ENCODE measurements at regions not wholly inside any gene's neighbourhood (a gene's known extent, or its start where the extent isn't known, plus 50 kb on each side); places are given as distances from the start of the nearest gene placed in this dataset.
A peak's percentile ranks its signal among the peaks of the same experiment; 100 is the strongest.

DNA sequence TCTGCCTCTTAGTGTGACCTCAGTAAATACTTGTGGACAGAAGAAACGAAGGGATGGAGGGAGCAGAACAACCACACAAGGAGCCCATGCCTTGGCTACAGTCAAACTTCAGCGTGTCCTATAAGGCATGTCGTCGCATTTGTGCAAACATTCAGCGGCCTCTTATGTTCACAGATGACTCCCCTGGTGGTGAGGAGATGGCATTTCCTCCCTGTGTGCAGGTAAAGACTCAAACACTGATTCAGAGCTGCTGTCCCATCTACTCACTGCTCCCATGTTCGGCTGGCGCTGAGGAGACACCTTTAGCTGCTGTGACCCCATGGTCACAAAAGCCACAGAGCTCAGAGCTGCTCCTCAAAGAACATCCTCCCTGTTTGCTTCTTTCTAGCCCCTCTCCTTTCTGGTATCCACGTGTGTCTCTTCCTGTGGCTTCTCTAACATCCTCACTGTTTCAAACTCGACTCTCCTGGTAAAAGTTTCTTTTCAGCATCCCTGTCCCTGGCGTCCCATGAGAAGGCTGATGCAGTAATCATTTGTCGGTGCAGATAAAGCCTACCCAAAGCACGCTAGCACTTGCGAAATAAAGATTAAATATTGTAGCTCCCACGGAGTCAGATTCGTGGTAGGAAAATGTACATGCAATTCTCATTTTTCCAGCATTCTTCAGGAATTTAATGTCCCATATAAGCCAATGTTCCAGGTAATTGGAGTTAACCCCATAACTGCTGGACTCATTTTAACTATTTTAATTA, 124.9 kb upstream of the NEBL start:
- H3K4me1 Mint-ChIP-seq (ENCODE audit: low read depth, unreplicated experiment), result peaks cover 1% of the 10 kb centered on the region
- H3K27ac Mint-ChIP-seq (ENCODE audit: unreplicated experiment), result no peak overlapping the region
- no peaks in the 10 kb centered on the region for H3K27me3 Mint-ChIP-seq (ENCODE audit: unreplicated experiment)
- TF ChIP-seq, protein P1, sequence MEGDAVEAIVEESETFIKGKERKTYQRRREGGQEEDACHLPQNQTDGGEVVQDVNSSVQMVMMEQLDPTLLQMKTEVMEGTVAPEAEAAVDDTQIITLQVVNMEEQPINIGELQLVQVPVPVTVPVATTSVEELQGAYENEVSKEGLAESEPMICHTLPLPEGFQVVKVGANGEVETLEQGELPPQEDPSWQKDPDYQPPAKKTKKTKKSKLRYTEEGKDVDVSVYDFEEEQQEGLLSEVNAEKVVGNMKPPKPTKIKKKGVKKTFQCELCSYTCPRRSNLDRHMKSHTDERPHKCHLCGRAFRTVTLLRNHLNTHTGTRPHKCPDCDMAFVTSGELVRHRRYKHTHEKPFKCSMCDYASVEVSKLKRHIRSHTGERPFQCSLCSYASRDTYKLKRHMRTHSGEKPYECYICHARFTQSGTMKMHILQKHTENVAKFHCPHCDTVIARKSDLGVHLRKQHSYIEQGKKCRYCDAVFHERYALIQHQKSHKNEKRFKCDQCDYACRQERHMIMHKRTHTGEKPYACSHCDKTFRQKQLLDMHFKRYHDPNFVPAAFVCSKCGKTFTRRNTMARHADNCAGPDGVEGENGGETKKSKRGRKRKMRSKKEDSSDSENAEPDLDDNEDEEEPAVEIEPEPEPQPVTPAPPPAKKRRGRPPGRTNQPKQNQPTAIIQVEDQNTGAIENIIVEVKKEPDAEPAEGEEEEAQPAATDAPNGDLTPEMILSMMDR (IDR thresholded peaks at IDR 0.05; ENCODE audit: partially characterized antibody, unreplicated experiment), result peak; percentile 31
- no peak overlapping the region for H3K4me3 Mint-ChIP-seq (ENCODE audit: unreplicated experiment)
- H3K36me3 Mint-ChIP-seq (ENCODE audit: unreplicated experiment), result no peaks in the 10 kb centered on the region
- no peaks in the 10 kb centered on the region for H3K9me3 Mint-ChIP-seq (ENCODE audit: unreplicated experiment)
- no peak for DNase-seq

- TF ChIP-seq, protein P1 (IDR thresholded peaks at IDR 0.05; ENCODE audit: partially characterized antibody, unreplicated experiment), result no peak
- Mint-ChIP-seq H3K4me1 (ENCODE audit: low read depth, unreplicated experiment) (peaks cover 1% of the 10 kb centered on the region), H3K36me3 (ENCODE audit: unreplicated experiment) (no peaks in the 10 kb centered on the region), H3K9me3 (ENCODE audit: unreplicated experiment) (no peaks in the 10 kb centered on the region), H3K27ac (ENCODE audit: unreplicated experiment) (no peak overlapping the region), H3K27me3 (ENCODE audit: unreplicated experiment) (no peaks in the 10 kb centered on the region), H3K4me3 (ENCODE audit: unreplicated experiment) (no peak overlapping the region)
- DNase-seq, result no peak
These were observed 124.1 kb upstream of the NEBL start for GRCh38 chr10:21021231-21021630.

DNA sequence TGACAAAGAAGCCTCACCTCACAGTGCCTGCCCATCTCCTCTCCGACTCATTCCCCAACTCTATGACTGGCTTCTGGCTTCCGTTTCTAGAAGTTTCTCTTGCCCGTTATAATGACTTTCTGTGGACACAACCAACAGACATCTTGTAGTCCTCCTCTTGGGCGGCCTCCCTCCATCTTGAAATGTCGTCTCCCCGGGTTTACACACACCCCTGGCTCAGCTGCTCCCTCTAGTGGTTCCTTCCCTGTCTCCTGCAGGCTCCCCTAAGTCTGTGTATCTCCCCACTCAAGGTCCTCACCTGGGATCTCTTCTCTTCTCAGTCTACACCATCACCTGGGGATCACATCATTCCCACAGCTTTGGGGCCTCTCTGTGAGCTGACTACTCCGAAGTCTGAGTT, 123.4 kb upstream of the NEBL start:
- H3K27me3 Mint-ChIP-seq (ENCODE audit: unreplicated experiment), result no peaks in the 10 kb centered on the region
- TF ChIP-seq, protein P1 (IDR thresholded peaks at IDR 0.05; ENCODE audit: partially characterized antibody, unreplicated experiment), result peak; percentile 33
- no peaks in the 10 kb centered on the region for H3K9me3 Mint-ChIP-seq (ENCODE audit: unreplicated experiment)
- DNase-seq, result peak; percentile 25
- no peak overlapping the region for H3K4me3 Mint-ChIP-seq (ENCODE audit: unreplicated experiment)
- peaks cover 1% of the 10 kb centered on the region for H3K4me1 Mint-ChIP-seq (ENCODE audit: low read depth, unreplicated experiment)
- no peaks in the 10 kb centered on the region for H3K36me3 Mint-ChIP-seq (ENCODE audit: unreplicated experiment)
- no peak overlapping the region for H3K27ac Mint-ChIP-seq (ENCODE audit: unreplicated experiment)

DNA sequence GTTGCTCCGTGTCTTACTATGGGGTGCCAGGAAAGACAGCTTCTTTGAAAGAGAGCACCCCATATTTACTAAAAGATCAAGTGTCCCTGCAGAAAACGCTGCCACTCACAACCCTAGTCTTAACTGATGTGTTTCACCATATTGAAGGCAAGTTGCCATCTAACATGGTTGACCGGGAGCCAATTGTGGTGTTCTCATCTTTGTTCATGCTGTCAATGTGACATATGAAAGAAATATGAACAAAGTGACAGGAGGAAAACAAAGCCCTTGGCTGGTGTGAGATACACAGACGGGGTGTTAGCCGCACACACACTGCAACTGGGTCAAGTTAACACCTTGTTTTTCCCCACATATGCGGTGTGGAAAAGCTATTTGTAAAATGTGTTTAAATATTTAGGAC, 122.3 kb upstream of the NEBL start:
- Mint-ChIP-seq H3K27me3 (ENCODE audit: unreplicated experiment) (no peaks in the 10 kb centered on the region), H3K4me1 (ENCODE audit: low read depth, unreplicated experiment) (peaks cover 1% of the 10 kb centered on the region), H3K36me3 (ENCODE audit: unreplicated experiment) (no peaks in the 10 kb centered on the region), H3K9me3 (ENCODE audit: unreplicated experiment) (no peaks in the 10 kb centered on the region), H3K27ac (ENCODE audit: unreplicated experiment) (no peak overlapping the region), H3K4me3 (ENCODE audit: unreplicated experiment) (no peak overlapping the region)
- TF ChIP-seq, protein P1 (IDR thresholded peaks at IDR 0.05; ENCODE audit: partially characterized antibody, unreplicated experiment), result no peak
- no peak for DNase-seq

DNA sequence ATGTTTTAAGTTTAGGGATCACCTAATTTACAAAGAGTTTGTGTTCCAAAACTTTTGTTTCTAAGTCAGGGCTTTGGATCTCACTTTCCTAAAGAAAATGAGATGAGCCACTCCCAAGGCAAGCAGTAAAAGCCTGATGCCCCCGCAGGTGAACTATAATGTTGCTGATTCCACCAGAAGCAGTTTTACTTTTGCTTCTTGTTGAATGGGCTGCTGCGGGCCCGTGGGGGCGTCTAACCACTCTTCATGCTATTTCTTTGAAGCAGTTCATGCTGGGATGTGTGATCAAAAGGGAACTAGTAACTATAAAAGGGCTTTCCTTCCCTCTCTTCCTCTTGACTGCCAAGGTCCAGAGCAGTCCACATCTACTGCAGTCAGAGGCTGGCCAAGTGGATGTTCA, 118.7 kb upstream of the NEBL start:
- TF ChIP-seq, protein P1 (IDR thresholded peaks at IDR 0.05; ENCODE audit: partially characterized antibody, unreplicated experiment), result no peak
- H3K9me3 Mint-ChIP-seq (ENCODE audit: unreplicated experiment), result peaks cover 3% of the 10 kb centered on the region
- no peaks in the 10 kb centered on the region for H3K4me1 Mint-ChIP-seq (ENCODE audit: low read depth, unreplicated experiment)
- H3K27ac Mint-ChIP-seq (ENCODE audit: unreplicated experiment), result no peak overlapping the region
- no peak for DNase-seq
- H3K36me3 Mint-ChIP-seq (ENCODE audit: unreplicated experiment), result no peaks in the 10 kb centered on the region
- peaks cover 1% of the 10 kb centered on the region for H3K27me3 Mint-ChIP-seq (ENCODE audit: unreplicated experiment)
- H3K4me3 Mint-ChIP-seq (ENCODE audit: unreplicated experiment), result no peak overlapping the region
